BE2C (cell line): ENCODE measurements at regions not wholly inside any gene's neighbourhood (a gene's known extent, or its start where the extent isn't known, plus 50 kb on each side); places are given as distances from the start of the nearest gene placed in this dataset.
A peak's percentile ranks its signal among the peaks of the same experiment; 100 is the strongest.

Source experiments
- DNase-seq: peaks from one replicate; pipeline ENCODE4 v3.0.0-alpha.2; 2020
- H3K27me3 ChIP-seq: fragments of 250-450 bp; sonication (Bioruptor Pico); 2 replicates; pipeline ENCODE4 v1.5.1; 2020; ENCODE audit warnings: mild to moderate bottlenecking
- H3K36me3 ChIP-seq: fragments of 250-450 bp; sonication (Bioruptor Pico); 2 replicates; pipeline ENCODE4 v1.5.1; 2020; ENCODE audit warnings: mild to moderate bottlenecking
- H3K4me1 ChIP-seq: fragments of 250-450 bp; sonication (Bioruptor Pico); 2 replicates; pipeline ENCODE4 v1.5.1; 2020
- H3K4me3 ChIP-seq: 2 replicates; pipeline ENCODE4 v1.5.1; 2011; ENCODE audit warnings: low read depth, low read length
- H3K9me3 ChIP-seq: fragments of 250-450 bp; sonication (Bioruptor Pico); 2 replicates; pipeline ENCODE4 v1.5.1; 2020
- TF ChIP-seq, protein P1 (sequence below): IDR thresholded peaks from 2 replicates; pipeline ENCODE4 v1.5.1; 2012; ENCODE audit warnings: mild to moderate bottlenecking, low read depth, low read length

DNA sequence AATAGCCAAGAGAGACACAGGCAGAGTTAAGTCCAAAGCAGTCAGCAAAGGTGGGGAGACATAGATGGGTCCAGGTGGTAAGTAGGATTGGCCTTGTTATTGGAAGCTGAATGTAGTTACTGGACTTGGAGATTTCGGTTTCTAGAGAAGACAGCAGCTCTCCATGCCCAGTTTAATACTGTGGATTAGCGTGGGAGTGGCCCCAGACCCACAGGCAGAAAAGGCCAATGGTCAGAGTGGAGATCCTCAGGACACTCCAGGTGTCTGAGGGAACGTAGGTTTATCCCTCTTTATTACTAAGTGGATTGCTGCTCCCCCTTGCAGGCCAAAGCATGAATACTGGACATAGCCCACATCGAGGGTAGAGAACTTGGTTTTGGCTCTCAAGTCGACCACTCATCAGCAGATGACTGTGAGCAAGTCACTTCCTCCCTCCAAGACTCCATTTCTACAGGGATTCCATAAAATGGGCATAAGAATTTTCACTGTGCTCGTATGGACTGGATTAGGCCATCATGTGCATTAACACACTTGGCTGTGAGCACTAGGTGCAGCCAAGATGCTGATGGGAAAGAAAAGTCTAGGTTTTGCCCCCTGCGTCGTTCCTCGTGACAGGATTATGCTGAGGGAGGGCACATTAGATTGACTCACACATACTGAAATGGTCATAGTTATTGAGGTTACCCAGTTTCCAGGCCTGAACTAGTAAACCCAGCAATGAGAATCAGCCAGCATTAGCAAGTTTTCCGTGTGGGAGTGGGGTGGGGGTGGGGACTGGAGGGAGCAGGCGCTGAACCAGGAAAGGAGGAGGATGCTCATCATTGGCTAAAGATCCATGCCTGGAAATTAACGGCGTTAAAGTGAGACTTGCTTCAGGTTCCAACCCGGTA, 225.2 kb upstream of the TPRG1 start:
- no peak overlapping the region; the same call in 1 of the 2 replicates for H3K4me3 ChIP-seq
- H3K27me3 ChIP-seq, result no peaks in the 10 kb centered on the region
- H3K4me1 ChIP-seq, result peaks cover 6% of the 10 kb centered on the region
- TF ChIP-seq, protein P1, sequence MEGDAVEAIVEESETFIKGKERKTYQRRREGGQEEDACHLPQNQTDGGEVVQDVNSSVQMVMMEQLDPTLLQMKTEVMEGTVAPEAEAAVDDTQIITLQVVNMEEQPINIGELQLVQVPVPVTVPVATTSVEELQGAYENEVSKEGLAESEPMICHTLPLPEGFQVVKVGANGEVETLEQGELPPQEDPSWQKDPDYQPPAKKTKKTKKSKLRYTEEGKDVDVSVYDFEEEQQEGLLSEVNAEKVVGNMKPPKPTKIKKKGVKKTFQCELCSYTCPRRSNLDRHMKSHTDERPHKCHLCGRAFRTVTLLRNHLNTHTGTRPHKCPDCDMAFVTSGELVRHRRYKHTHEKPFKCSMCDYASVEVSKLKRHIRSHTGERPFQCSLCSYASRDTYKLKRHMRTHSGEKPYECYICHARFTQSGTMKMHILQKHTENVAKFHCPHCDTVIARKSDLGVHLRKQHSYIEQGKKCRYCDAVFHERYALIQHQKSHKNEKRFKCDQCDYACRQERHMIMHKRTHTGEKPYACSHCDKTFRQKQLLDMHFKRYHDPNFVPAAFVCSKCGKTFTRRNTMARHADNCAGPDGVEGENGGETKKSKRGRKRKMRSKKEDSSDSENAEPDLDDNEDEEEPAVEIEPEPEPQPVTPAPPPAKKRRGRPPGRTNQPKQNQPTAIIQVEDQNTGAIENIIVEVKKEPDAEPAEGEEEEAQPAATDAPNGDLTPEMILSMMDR, result no peak
- H3K9me3 ChIP-seq, result no peaks in the 10 kb centered on the region
- no peak for DNase-seq
- no peaks in the 10 kb centered on the region for H3K36me3 ChIP-seq

DNA sequence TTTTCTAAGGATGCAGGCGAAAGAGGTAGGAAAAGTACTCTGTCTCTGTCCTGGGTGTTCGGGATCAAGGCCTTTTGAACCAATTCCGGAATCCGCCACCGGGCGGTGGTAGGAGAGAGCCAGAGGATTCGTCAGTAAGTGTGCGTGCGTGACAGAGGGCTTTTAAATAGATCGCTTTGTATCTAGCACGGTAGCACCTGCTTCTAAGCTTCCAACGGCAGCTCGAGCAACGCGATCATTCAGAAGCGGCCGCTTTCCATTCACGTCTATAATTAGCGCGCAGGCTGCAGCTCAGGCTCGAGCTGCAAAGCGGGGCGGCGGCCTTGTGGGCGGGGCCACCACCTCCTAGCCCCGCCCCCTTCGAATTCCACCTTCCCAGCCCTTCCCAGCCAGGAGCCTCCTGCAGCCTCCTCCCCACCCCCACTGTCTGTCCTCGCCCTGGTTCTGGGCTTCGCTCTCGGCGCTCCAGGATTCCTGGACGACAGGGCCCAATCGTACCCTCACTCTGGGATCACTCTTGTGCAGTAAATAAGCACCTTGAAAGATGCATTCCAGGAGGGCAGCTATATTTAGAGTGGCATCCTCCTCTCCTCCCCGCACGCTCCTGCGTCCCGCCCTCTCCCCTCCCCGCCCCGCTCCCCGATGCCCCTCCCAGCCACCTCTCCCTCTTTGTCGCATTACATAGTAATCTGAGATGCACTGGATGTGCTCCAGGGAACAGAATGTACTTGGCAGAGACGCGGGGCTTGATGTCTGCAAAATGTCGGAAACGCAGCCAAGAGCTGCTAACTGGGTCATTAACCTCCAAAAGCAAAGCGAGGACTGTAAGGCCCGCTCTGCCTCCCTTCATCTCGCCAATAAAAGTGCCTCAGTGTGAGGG, 224.1 kb upstream of the TPRG1 start:
- Histone ChIP-seq H3K27me3 (no peaks in the 10 kb centered on the region), H3K9me3 (no peaks in the 10 kb centered on the region), H3K36me3 (no peaks in the 10 kb centered on the region), H3K4me3 (peak overlapping the region; percentile 71), H3K4me1 (peaks cover 6% of the 10 kb centered on the region)
- peak; percentile 85 for DNase-seq
- TF ChIP-seq, protein P1, result peak; percentile 62

DNA sequence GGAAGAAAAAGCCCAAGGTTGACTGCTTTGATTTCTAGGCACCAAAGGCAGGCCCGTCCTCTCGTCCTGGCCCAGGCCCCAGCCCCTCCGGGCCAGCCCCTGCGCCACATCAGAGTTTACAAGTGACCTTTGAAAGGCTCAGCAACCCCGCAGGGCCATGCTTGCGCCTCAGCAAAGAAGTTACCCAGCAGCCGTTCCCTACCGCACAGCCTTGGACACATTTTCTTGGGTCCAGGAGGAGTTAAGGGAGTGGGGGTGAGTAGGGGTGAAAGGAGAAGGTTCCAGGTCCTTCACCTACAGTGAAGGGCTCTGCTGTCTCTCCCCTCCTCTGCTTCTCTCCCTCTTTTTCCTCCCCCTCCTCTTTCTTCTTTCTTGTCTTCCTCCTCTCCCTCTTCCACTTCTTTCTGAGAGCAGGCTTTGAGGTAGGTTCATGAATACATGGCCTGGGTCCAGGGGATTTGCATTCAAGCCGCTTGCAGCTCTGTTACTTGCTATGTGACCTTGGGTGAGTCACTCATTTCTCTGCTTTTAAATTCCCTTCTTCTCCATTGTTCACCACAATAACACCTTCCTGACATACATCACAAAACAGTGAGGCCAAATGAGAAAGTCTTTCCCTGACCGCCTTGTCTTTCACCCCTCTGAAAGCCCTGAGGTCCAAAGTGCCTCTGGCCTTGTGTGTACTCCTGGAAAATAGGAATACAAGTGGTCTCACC, 223.3 kb upstream of the TPRG1 start:
- Histone ChIP-seq H3K36me3 (no peaks in the 10 kb centered on the region), H3K27me3 (no peaks in the 10 kb centered on the region), H3K4me3 (peak overlapping the region; percentile 71), H3K9me3 (no peaks in the 10 kb centered on the region), H3K4me1 (peaks cover 6% of the 10 kb centered on the region)
- peak; percentile 22 for DNase-seq
- TF ChIP-seq, protein P1, result no peak

DNA sequence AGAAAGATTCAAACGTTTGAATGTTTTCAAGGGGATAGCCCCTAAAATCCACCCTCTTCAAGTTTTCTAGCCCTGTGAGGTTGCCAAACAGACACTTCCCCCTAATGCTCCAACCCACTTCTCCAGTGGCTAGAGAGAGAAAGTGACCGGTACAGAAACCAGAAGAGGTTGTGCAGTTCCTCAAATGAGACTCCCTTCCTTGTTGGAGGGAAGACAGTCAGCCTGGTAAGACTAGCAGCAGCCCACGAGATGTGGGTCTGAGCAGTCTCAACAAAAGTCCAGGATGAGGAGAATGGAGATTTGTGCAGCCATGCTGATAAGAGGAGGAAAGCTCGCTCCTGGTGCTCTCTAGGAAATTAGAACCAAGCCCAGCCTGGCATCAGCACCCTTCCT, 222.8 kb upstream of the TPRG1 start:
- Histone ChIP-seq H3K4me1 (peaks cover 6% of the 10 kb centered on the region), H3K27me3 (no peaks in the 10 kb centered on the region), H3K4me3 (no peak overlapping the region), H3K9me3 (no peaks in the 10 kb centered on the region), H3K36me3 (no peaks in the 10 kb centered on the region)
- TF ChIP-seq, protein P1, result no peak
- DNase-seq, result no peak

DNA sequence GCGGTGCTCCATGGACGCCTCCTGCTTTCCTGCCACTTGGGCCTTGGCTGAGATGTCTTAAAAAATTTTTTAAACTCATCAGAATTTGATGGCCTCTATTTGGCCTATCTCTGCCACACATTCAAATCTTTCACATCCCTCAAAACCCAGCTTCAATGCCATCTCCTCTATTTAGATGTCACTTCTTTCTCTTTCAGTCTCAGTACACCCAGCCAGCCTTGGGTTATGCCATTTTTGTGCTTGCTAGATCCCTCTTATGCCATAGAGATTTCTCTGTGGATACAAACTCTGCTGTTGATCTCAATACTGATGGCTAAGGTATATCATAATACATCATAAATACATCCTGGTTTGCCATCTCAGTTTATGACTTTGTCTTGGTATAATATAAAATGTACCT, 222.3 kb upstream of the TPRG1 start:
- no peaks in the 10 kb centered on the region for H3K9me3 ChIP-seq
- no peaks in the 10 kb centered on the region for H3K36me3 ChIP-seq
- peaks cover 6% of the 10 kb centered on the region for H3K4me1 ChIP-seq
- no peak overlapping the region for H3K4me3 ChIP-seq
- TF ChIP-seq, protein P1, result no peak
- DNase-seq, result no peak
- H3K27me3 ChIP-seq, result no peaks in the 10 kb centered on the region
